ENCODE measurements at regions not wholly inside any gene's neighbourhood (a gene's known extent, or its start where the extent isn't known, plus 50 kb on each side); places are given as distances from the start of the nearest gene placed in this dataset.

DNA sequence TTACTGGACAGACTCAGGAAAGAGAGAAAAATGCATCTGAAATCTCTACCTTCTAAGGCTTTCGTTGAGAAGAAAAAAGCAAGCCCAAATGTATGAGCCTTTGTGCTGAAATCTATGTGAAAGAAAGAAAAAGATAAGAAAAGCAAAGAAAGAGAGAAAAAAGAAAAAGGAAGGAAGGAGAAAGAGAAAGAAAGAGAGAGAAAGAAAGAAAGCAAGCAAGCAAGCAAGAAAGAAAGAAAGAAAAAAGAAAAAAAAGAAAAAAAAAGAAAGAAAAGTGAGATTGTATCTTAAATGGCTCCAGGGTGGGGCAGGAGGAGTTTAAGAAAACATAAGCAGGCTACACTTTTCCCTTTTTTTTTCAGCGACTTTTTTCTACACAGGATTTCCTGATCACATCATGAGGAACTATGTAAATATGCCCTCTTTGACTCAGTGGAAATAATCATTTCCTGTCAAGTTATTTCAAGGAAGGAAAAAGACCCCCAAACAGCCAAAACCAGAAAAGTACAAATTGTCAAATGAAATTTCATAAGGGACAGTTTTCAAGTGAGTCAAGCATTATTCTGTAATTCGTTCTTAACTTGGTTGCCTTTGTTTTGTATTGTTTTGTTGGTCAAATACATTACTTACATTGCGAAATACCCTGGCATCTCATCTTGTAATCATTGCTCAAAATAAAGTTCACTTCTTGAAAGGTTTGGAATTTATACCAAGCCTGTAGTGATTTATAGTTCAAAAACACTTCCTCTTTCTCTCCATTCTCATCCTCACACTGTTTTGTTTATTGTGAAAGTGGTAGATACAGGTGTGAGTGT, 79.5 kb upstream of the RNF217 start:
- no peak for DNase-seq
- Histone ChIP-seq H3K27me3 (no peaks in the 10 kb centered on the region), H3K36me3 (no peaks in the 10 kb centered on the region), H3K4me3 (no peak overlapping the region), H3K27ac (peak overlapping the region; percentile 18 to 23), H3K9me3 (no peaks in the 10 kb centered on the region), H3K4me1 (peaks cover 0 to 24% (median 14%) of the 10 kb centered on the region in 4 donors)
- no peak for TF ChIP-seq CTCF (IDR thresholded peaks at IDR 0.05)
- intact Hi-C loops (cut with DNase I; ENCODE audit: low total_unique reads) = no loop called here

DNA sequence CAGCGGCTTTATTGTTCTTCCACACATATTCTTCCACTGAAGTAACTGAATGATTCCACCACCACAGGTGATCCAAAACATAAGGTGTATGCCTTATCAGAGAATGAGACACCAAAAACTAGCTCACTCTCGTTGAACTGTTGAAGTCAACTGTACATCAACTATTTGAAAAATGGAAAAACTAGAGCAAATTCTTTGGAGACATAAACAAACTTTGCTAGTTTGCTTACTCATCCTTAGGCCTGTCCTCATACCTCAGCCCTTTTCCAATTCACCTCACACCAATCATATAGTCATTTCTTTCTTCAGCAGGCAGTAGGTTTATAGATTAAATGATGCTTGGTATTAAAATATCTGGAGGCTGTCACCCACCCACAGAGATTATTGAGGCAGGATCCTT, 77.1 kb upstream of the RNF217 start:
- Histone ChIP-seq H3K36me3 (no peaks in the 10 kb centered on the region), H3K27ac (no peak overlapping the region), H3K9me3 (no peaks in the 10 kb centered on the region), H3K4me1 (peaks cover 0 to 34% (median 22%) of the 10 kb centered on the region in 4 donors), H3K4me3 (no peak overlapping the region), H3K27me3 (no peaks in the 10 kb centered on the region)
- no peak for DNase-seq
- no peak for TF ChIP-seq CTCF (IDR thresholded peaks at IDR 0.05)
- intact Hi-C loops (cut with DNase I; ENCODE audit: low total_unique reads) = no loop called here

- TF ChIP-seq CTCF (IDR thresholded peaks at IDR 0.05) = no peak
- intact Hi-C loops (cut with DNase I; ENCODE audit: low total_unique reads) = no loop called here
- H3K4me1 ChIP-seq = peaks cover 0 to 16% (median 12%) of the 10 kb centered on the region in 4 donors
- no peaks in the 10 kb centered on the region for H3K36me3 ChIP-seq
- no peaks in the 10 kb centered on the region for H3K27me3 ChIP-seq
- H3K4me3 ChIP-seq = no peak overlapping the region
- no peaks in the 10 kb centered on the region for H3K9me3 ChIP-seq
- DNase-seq = no peak
- peak overlapping the region in 1 of 2 donors; percentile 14 for H3K27ac ChIP-seq
These were observed 74.2 kb upstream of the RNF217 start for GRCh38 chr6:124887872-124888580.

DNA sequence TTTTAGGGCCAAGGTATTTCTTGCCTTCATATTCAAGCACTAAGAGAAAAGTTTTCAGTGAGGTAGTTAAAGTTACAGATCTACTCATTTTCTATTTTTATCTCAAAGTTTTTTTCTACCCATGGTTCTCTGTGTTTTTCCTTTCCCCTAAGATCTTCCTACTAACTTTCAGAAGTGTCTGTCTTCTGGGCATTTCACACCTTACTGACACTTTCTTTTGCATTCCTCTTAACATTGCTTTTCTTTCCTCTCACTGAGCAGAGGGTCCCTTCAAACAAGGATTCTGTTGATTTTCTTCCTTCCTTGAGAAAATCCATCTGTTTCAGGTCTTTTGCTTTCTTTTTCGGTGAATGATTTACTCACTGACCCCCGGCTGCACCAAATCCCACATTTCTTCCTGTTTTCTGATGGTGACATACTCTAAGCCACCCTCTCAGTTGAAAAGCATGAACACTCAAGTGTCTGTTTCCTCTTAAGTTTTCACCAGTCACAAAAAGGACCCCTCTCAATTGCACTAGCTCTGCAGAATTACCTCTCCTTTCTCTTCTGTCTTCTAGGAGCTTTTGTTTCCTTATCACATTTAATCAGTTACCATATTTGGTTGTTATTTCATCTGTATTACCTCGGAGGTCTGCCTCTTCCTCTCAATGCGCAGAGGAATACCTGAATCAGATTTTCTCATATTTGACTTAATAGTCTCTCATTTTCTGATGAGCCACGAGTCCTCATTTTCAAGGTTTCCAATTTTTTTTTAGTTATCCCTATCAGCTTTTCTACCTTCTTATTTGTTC, 73.5 kb upstream of the RNF217 start:
- no peak for TF ChIP-seq CTCF (IDR thresholded peaks at IDR 0.05)
- Histone ChIP-seq H3K36me3 (no peaks in the 10 kb centered on the region), H3K4me1 (peaks cover 0 to 13% (median 10%) of the 10 kb centered on the region in 4 donors), H3K4me3 (peak overlapping the region in 1 of 2 donors; percentile 13), H3K9me3 (no peaks in the 10 kb centered on the region), H3K27me3 (no peaks in the 10 kb centered on the region), H3K27ac (peak overlapping the region in 1 of 2 donors; percentile 14)
- DNase-seq = no peak
- intact Hi-C loops (cut with DNase I; ENCODE audit: low total_unique reads) = no loop called here

DNA sequence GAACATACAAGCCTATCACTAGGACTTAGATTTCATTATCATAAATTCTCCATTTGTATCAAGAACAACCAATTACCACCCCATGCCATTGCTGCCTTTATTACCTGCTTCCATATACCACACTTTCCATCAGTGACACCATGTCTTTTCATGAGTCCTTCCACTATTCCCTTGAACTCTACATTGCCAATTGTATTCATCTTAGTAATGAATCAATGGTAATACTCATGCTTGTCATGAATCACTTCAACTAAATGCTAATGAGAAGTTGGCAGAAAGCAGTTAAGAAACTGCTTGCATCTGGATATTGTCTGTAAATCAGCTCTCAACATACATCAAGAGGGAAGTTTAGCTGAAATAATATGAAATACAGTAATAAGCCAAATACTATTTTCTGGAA, 61.2 kb upstream of the RNF217 start:
- Histone ChIP-seq H3K27me3 (no peaks in the 10 kb centered on the region), H3K36me3 (no peaks in the 10 kb centered on the region), H3K9me3 (no peaks in the 10 kb centered on the region), H3K4me3 (no peak overlapping the region), H3K4me1 (no peaks in the 10 kb centered on the region), H3K27ac (no peak overlapping the region)
- no peak for DNase-seq
- intact Hi-C loops (cut with DNase I; ENCODE audit: low total_unique reads) = no loop called here
- no peak for TF ChIP-seq CTCF (IDR thresholded peaks at IDR 0.05)
